ENCODE measurements at regions not wholly inside any gene's neighbourhood (a gene's known extent, or its start where the extent isn't known, plus 50 kb on each side); places are given as distances from the start of the nearest gene placed in this dataset.

- no CpG with 5 or more reads among the region's 6 CpGs for WGBS (ENCODE audit: extremely low coverage, insufficient coverage, insufficient read length)
Measured at GRCh38 chr2:45171136-45171501, 161.9 kb upstream of the SIX2 start.

GRCh38 chr2:45170191-45171135, 161.2 kb upstream of the SIX2 start:
- no peak overlapping the region for H3K9ac ChIP-seq (ENCODE audit: low read length)
- no peaks in the 10 kb centered on the region for H3K79me1 ChIP-seq (ENCODE audit: low read length)
- no peak overlapping the region for H3K14ac ChIP-seq (ENCODE audit: low read length)
- no peaks in the 10 kb centered on the region for H3K36me3 ChIP-seq (ENCODE audit: control insufficient read depth in 1 of 2, insufficient read depth in 2 of 2, low read length in 2 of 2)
- no peak overlapping the region for H2BK12ac ChIP-seq (ENCODE audit: low read length)
- H3K4ac ChIP-seq (ENCODE audit: low read depth, low read length) = no peak overlapping the region
- peak overlapping the region; percentile 76 for H3K4me2 ChIP-seq (ENCODE audit: low read length)
- H2BK5ac ChIP-seq (ENCODE audit: low read depth, low read length, poor library complexity) = no peak overlapping the region
- DNase-seq = no peak
- H4K8ac ChIP-seq (ENCODE audit: low read depth, low read length) = no peak overlapping the region
- peaks cover 14 to 16% of the 10 kb centered on the region in 2 experiments for H3K4me1 ChIP-seq (ENCODE audit: control insufficient read depth in 1 of 2, insufficient read depth in 2 of 2, low read length in 2 of 2)
- no peak overlapping the region for H2AFZ ChIP-seq (ENCODE audit: insufficient read depth, low read length, poor library complexity)
- H4K12ac ChIP-seq (ENCODE audit: low read depth, low read length) = no peak overlapping the region
- no peak overlapping the region for H3K23ac ChIP-seq (ENCODE audit: low read length)
- H4K91ac ChIP-seq (ENCODE audit: low read depth, low read length) = no peak overlapping the region
- no peaks in the 10 kb centered on the region for H3K9me3 ChIP-seq (ENCODE audit: insufficient read depth, low read depth, low read length)
- H2BK120ac ChIP-seq (ENCODE audit: insufficient read depth, low read length, poor library complexity) = no peak overlapping the region
- H3K27me3 ChIP-seq (ENCODE audit: insufficient read depth, low read length) = peaks cover 38% of the 10 kb centered on the region
- H3K27ac ChIP-seq (ENCODE audit: low read depth, low read length) = no peak overlapping the region
- no peak overlapping the region for H2AK5ac ChIP-seq (ENCODE audit: low read length)
- no peak overlapping the region for H3K18ac ChIP-seq (ENCODE audit: low read length)
- H3K4me3 ChIP-seq (ENCODE audit: low read depth, low read length) = no peak overlapping the region
- no peaks in the 10 kb centered on the region for H3K79me2 ChIP-seq (ENCODE audit: control insufficient read depth, insufficient read depth, low read length, poor library complexity)
- WGBS (ENCODE audit: extremely low coverage, insufficient coverage, insufficient read length) = no CpG with 5 or more reads among the region's 56 CpGs

More at GRCh38 chr2:45171136-45171501, 161.9 kb upstream of the SIX2 start:
- no peak overlapping the region for H4K12ac ChIP-seq (ENCODE audit: low read depth, low read length)
- H3K23ac ChIP-seq (ENCODE audit: low read length) = no peak overlapping the region
- no peak overlapping the region for H4K8ac ChIP-seq (ENCODE audit: low read depth, low read length)
- DNase-seq = peak in 1 of 2 donors; percentile 19
- no peaks in the 10 kb centered on the region for H3K36me3 ChIP-seq (ENCODE audit: control insufficient read depth in 1 of 2, insufficient read depth in 2 of 2, low read length in 2 of 2)
- no peak overlapping the region for H3K14ac ChIP-seq (ENCODE audit: low read length)
- H2BK5ac ChIP-seq (ENCODE audit: low read depth, low read length, poor library complexity) = no peak overlapping the region
- H3K18ac ChIP-seq (ENCODE audit: low read length) = no peak overlapping the region
- H3K9ac ChIP-seq (ENCODE audit: low read length) = no peak overlapping the region
- no peak overlapping the region for H3K4me2 ChIP-seq (ENCODE audit: low read length)
- H3K4ac ChIP-seq (ENCODE audit: low read depth, low read length) = no peak overlapping the region
- H3K4me3 ChIP-seq (ENCODE audit: low read depth, low read length) = no peak overlapping the region
- no peak overlapping the region for H2AFZ ChIP-seq (ENCODE audit: insufficient read depth, low read length, poor library complexity)
- no peaks in the 10 kb centered on the region for H3K9me3 ChIP-seq (ENCODE audit: insufficient read depth, low read depth, low read length)
- no peaks in the 10 kb centered on the region for H3K79me2 ChIP-seq (ENCODE audit: control insufficient read depth, insufficient read depth, low read length, poor library complexity)
- no peak overlapping the region for H4K91ac ChIP-seq (ENCODE audit: low read depth, low read length)
- H3K27me3 ChIP-seq (ENCODE audit: insufficient read depth, low read length) = peaks cover 38% of the 10 kb centered on the region
- H3K27ac ChIP-seq (ENCODE audit: low read depth, low read length) = no peak overlapping the region
- peaks cover 14 to 16% of the 10 kb centered on the region in 2 experiments for H3K4me1 ChIP-seq (ENCODE audit: control insufficient read depth in 1 of 2, insufficient read depth in 2 of 2, low read length in 2 of 2)
- no peak overlapping the region for H2AK5ac ChIP-seq (ENCODE audit: low read length)
- no peaks in the 10 kb centered on the region for H3K79me1 ChIP-seq (ENCODE audit: low read length)
- H2BK120ac ChIP-seq (ENCODE audit: insufficient read depth, low read length, poor library complexity) = no peak overlapping the region
- H2BK12ac ChIP-seq (ENCODE audit: low read length) = no peak overlapping the region

- Histone ChIP-seq H2BK12ac (ENCODE audit: low read length) (no peak overlapping the region), H3K79me2 (ENCODE audit: control insufficient read depth, insufficient read depth, low read length, poor library complexity) (no peaks in the 10 kb centered on the region), H2BK5ac (ENCODE audit: low read depth, low read length, poor library complexity) (no peak overlapping the region), H3K4me3 (ENCODE audit: low read depth, low read length) (peak overlapping the region; percentile 61), H3K9ac (ENCODE audit: low read length) (no peak overlapping the region), H3K4me1 (ENCODE audit: control insufficient read depth in 1 of 2, insufficient read depth in 2 of 2, low read length in 2 of 2) (peaks cover 14 to 16% of the 10 kb centered on the region in 2 experiments), H3K36me3 (ENCODE audit: control insufficient read depth in 1 of 2, insufficient read depth in 2 of 2, low read length in 2 of 2) (no peaks in the 10 kb centered on the region), H2AFZ (ENCODE audit: insufficient read depth, low read length, poor library complexity) (peak overlapping the region; percentile 17), H3K14ac (ENCODE audit: low read length) (no peak overlapping the region), H3K4ac (ENCODE audit: low read depth, low read length) (no peak overlapping the region), H3K79me1 (ENCODE audit: low read length) (no peaks in the 10 kb centered on the region), H2BK120ac (ENCODE audit: insufficient read depth, low read length, poor library complexity) (no peak overlapping the region), H3K4me2 (ENCODE audit: low read length) (peak overlapping the region; percentile 76), H4K8ac (ENCODE audit: low read depth, low read length) (no peak overlapping the region), H4K12ac (ENCODE audit: low read depth, low read length) (no peak overlapping the region), H4K91ac (ENCODE audit: low read depth, low read length) (no peak overlapping the region), H3K23ac (ENCODE audit: low read length) (no peak overlapping the region), H3K18ac (ENCODE audit: low read length) (no peak overlapping the region), H3K9me3 (ENCODE audit: insufficient read depth, low read depth, low read length) (no peaks in the 10 kb centered on the region), H3K27ac (ENCODE audit: low read depth, low read length) (no peak overlapping the region), H3K27me3 (ENCODE audit: insufficient read depth, low read length) (peaks cover 38% of the 10 kb centered on the region), H2AK5ac (ENCODE audit: low read length) (no peak overlapping the region)
- peak in 1 of 2 donors; percentile 4 for DNase-seq
- no CpG with 5 or more reads among the region's 95 CpGs for WGBS (ENCODE audit: extremely low coverage, insufficient coverage, insufficient read length)
Measured at GRCh38 chr2:45169339-45170190, 160.3 kb upstream of the SIX2 start.

- H4K91ac ChIP-seq (ENCODE audit: low read depth, low read length) = no peak overlapping the region
- DNase-seq = no peak
- no peak overlapping the region for H3K18ac ChIP-seq (ENCODE audit: low read length)
- H3K9me3 ChIP-seq (ENCODE audit: insufficient read depth, low read depth, low read length) = no peaks in the 10 kb centered on the region
- H4K8ac ChIP-seq (ENCODE audit: low read depth, low read length) = no peak overlapping the region
- H3K4ac ChIP-seq (ENCODE audit: low read depth, low read length) = no peak overlapping the region
- H2BK120ac ChIP-seq (ENCODE audit: insufficient read depth, low read length, poor library complexity) = no peak overlapping the region
- peak overlapping the region; percentile 61 for H3K4me3 ChIP-seq (ENCODE audit: low read depth, low read length)
- H3K36me3 ChIP-seq (ENCODE audit: control insufficient read depth in 1 of 2, insufficient read depth in 2 of 2, low read length in 2 of 2) = no peaks in the 10 kb centered on the region
- no peak overlapping the region for H2AFZ ChIP-seq (ENCODE audit: insufficient read depth, low read length, poor library complexity)
- H3K9ac ChIP-seq (ENCODE audit: low read length) = no peak overlapping the region
- H2BK5ac ChIP-seq (ENCODE audit: low read depth, low read length, poor library complexity) = no peak overlapping the region
- H3K79me2 ChIP-seq (ENCODE audit: control insufficient read depth, insufficient read depth, low read length, poor library complexity) = no peaks in the 10 kb centered on the region
- H4K12ac ChIP-seq (ENCODE audit: low read depth, low read length) = no peak overlapping the region
- no peak overlapping the region for H3K27ac ChIP-seq (ENCODE audit: low read depth, low read length)
- no peak overlapping the region for H3K23ac ChIP-seq (ENCODE audit: low read length)
- no peak overlapping the region for H2BK12ac ChIP-seq (ENCODE audit: low read length)
- no peak overlapping the region for H2AK5ac ChIP-seq (ENCODE audit: low read length)
- peaks cover 14 to 16% of the 10 kb centered on the region in 2 experiments for H3K4me1 ChIP-seq (ENCODE audit: control insufficient read depth in 1 of 2, insufficient read depth in 2 of 2, low read length in 2 of 2)
- no peaks in the 10 kb centered on the region for H3K79me1 ChIP-seq (ENCODE audit: low read length)
- peak overlapping the region; percentile 76 for H3K4me2 ChIP-seq (ENCODE audit: low read length)
- WGBS (ENCODE audit: extremely low coverage, insufficient coverage, insufficient read length) = no CpG with 5 or more reads among the region's 70 CpGs
- no peak overlapping the region for H3K14ac ChIP-seq (ENCODE audit: low read length)
- peaks cover 38% of the 10 kb centered on the region for H3K27me3 ChIP-seq (ENCODE audit: insufficient read depth, low read length)
Measured at GRCh38 chr2:45168711-45169338, 159.6 kb upstream of the SIX2 start.

Measured in trophoblast cell (in vitro differentiated cells and primary cell).